ENCODE measurements at regions not wholly inside any gene's neighbourhood (a gene's known extent, or its start where the extent isn't known, plus 50 kb on each side); places are given as distances from the start of the nearest gene placed in this dataset.

- no peak overlapping the region for H3K4me3 ChIP-seq (ENCODE audit: low read depth, low read length)
- ChIA-PET POLR2A (no interaction called here), CTCF (no interaction called here)
- no peaks in the 10 kb centered on the region for H3K36me3 ChIP-seq (ENCODE audit: control insufficient read depth, insufficient read depth, low read length)
- DNase-seq (ENCODE audit: low read depth): no peak
- no peak for TF ChIP-seq CTCF (IDR thresholded peaks at IDR 0.05; ENCODE audit: insufficient read depth, low read depth, low read length)
- H3K27me3 ChIP-seq (ENCODE audit: control insufficient read depth, insufficient read depth, low read length): no peaks in the 10 kb centered on the region
These were observed 120.9 kb upstream of the TMEM106B start for GRCh38 chr7:12089951-12090756.

- Histone ChIP-seq H3K27me3 (ENCODE audit: control insufficient read depth, insufficient read depth, low read length) (no peaks in the 10 kb centered on the region), H3K4me3 (ENCODE audit: low read depth, low read length) (no peak overlapping the region), H3K36me3 (ENCODE audit: control insufficient read depth, insufficient read depth, low read length) (no peaks in the 10 kb centered on the region)
- ChIA-PET CTCF (no interaction called here), POLR2A (no interaction called here)
- TF ChIP-seq CTCF (IDR thresholded peaks at IDR 0.05; ENCODE audit: insufficient read depth, low read depth, low read length): no peak
- DNase-seq (ENCODE audit: low read depth): no peak
These were observed 120.3 kb upstream of the TMEM106B start for GRCh38 chr7:12090757-12091221.

- DNase-seq (ENCODE audit: low read depth): no peak
- no peak for TF ChIP-seq CTCF (IDR thresholded peaks at IDR 0.05; ENCODE audit: insufficient read depth, low read depth, low read length)
- no peaks in the 10 kb centered on the region for H3K27me3 ChIP-seq (ENCODE audit: control insufficient read depth, insufficient read depth, low read length)
- H3K36me3 ChIP-seq (ENCODE audit: control insufficient read depth, insufficient read depth, low read length): no peaks in the 10 kb centered on the region
- POLR2A ChIA-PET: no interaction called here
- CTCF ChIA-PET: no interaction called here
- no peak overlapping the region for H3K4me3 ChIP-seq (ENCODE audit: low read depth, low read length)
These were observed 119.9 kb upstream of the TMEM106B start for GRCh38 chr7:12091231-12091630.

GRCh38 chr7:12092499-12093130 is 118.5 kb upstream of the TMEM106B start:
- Histone ChIP-seq H3K4me3 (ENCODE audit: low read depth, low read length) (no peak overlapping the region), H3K36me3 (ENCODE audit: control insufficient read depth, insufficient read depth, low read length) (no peaks in the 10 kb centered on the region), H3K27me3 (ENCODE audit: control insufficient read depth, insufficient read depth, low read length) (no peaks in the 10 kb centered on the region)
- CTCF ChIA-PET: no interaction called here
- DNase-seq (ENCODE audit: low read depth): no peak
- no peak for TF ChIP-seq CTCF (IDR thresholded peaks at IDR 0.05; ENCODE audit: insufficient read depth, low read depth, low read length)
- POLR2A ChIA-PET: no interaction called here

GRCh38 chr7:12093365-12093764 is 117.7 kb upstream of the TMEM106B start:
- CTCF ChIA-PET: no interaction called here
- H3K27me3 ChIP-seq (ENCODE audit: control insufficient read depth, insufficient read depth, low read length): no peaks in the 10 kb centered on the region
- DNase-seq (ENCODE audit: low read depth): no peak
- H3K4me3 ChIP-seq (ENCODE audit: low read depth, low read length): no peak overlapping the region
- H3K36me3 ChIP-seq (ENCODE audit: control insufficient read depth, insufficient read depth, low read length): no peaks in the 10 kb centered on the region
- POLR2A ChIA-PET: no interaction called here
- TF ChIP-seq CTCF (IDR thresholded peaks at IDR 0.05; ENCODE audit: insufficient read depth, low read depth, low read length): no peak
